ENCODE measurements at regions not wholly inside any gene's neighbourhood (a gene's known extent, or its start where the extent isn't known, plus 50 kb on each side); places are given as distances from the start of the nearest gene placed in this dataset.

GRCh38 chr1:87867626-87868025 is 538.9 kb downstream of the LMO4 start:
- no peak for ATAC-seq (ENCODE audit: low FRiP score)
- DNase-seq: no peak
- intact Hi-C loops (cut with DNase I): no loop called here
- Histone ChIP-seq H3K9me3 (ENCODE audit: control insufficient read depth, low read length) (peaks cover 2% of the 10 kb centered on the region), H3K27ac (ENCODE audit: low read depth in 1 of 2, low read length in 2 of 2) (no peak overlapping the region), H3K36me3 (ENCODE audit: control insufficient read depth in 1 of 2, insufficient read depth in 2 of 2, low read length in 1 of 2) (no peaks in the 10 kb centered on the region), H3K4me3 (ENCODE audit: low read length in 2 of 2) (no peak overlapping the region), H3K27me3 (ENCODE audit: control insufficient read depth in 1 of 2, insufficient read depth in 2 of 2, low read length in 1 of 2) (no peaks in the 10 kb centered on the region), H3K4me1 (ENCODE audit: control insufficient read depth in 1 of 2, insufficient read depth in 2 of 2, low read length in 2 of 2) (no peaks in the 10 kb centered on the region)
- 13 to 14% methylated on average over 1 of the region's 1 CpG for WGBS, 2 donors

GRCh38 chr1:87869567-87869966 is 540.9 kb downstream of the LMO4 start:
- Histone ChIP-seq H3K4me1 (ENCODE audit: control insufficient read depth in 1 of 2, insufficient read depth in 2 of 2, low read length in 2 of 2) (no peaks in the 10 kb centered on the region), H3K36me3 (ENCODE audit: control insufficient read depth in 1 of 2, insufficient read depth in 2 of 2, low read length in 1 of 2) (no peaks in the 10 kb centered on the region), H3K27ac (ENCODE audit: low read depth in 1 of 2, low read length in 2 of 2) (no peak overlapping the region), H3K4me3 (ENCODE audit: low read length in 2 of 2) (no peak overlapping the region), H3K27me3 (ENCODE audit: control insufficient read depth in 1 of 2, insufficient read depth in 2 of 2, low read length in 1 of 2) (no peaks in the 10 kb centered on the region), H3K9me3 (ENCODE audit: control insufficient read depth, low read length) (peaks cover 2% of the 10 kb centered on the region)
- intact Hi-C loops (cut with DNase I): no loop called here
- no peak for ATAC-seq (ENCODE audit: low FRiP score)
- 92 to 100% methylated on average over 1 of the region's 1 CpG for WGBS, 2 donors
- DNase-seq: no peak

GRCh38 chr1:87872189-87872588 is 543.5 kb downstream of the LMO4 start:
- no peak for DNase-seq
- Histone ChIP-seq H3K4me1 (ENCODE audit: control insufficient read depth in 1 of 2, insufficient read depth in 2 of 2, low read length in 2 of 2) (no peaks in the 10 kb centered on the region), H3K9me3 (ENCODE audit: control insufficient read depth, low read length) (no peaks in the 10 kb centered on the region), H3K27me3 (ENCODE audit: control insufficient read depth in 1 of 2, insufficient read depth in 2 of 2, low read length in 1 of 2) (no peaks in the 10 kb centered on the region), H3K4me3 (ENCODE audit: low read length in 2 of 2) (no peak overlapping the region), H3K36me3 (ENCODE audit: control insufficient read depth in 1 of 2, insufficient read depth in 2 of 2, low read length in 1 of 2) (no peaks in the 10 kb centered on the region), H3K27ac (ENCODE audit: low read depth in 1 of 2, low read length in 2 of 2) (no peak overlapping the region)
- WGBS, 2 donors: 73 to 78% methylated on average over 2 of the region's 2 CpGs
- intact Hi-C loops (cut with DNase I): no loop called here
- no peak for ATAC-seq (ENCODE audit: low FRiP score)

GRCh38 chr1:87872692-87873091 is 544.0 kb downstream of the LMO4 start:
- ATAC-seq (ENCODE audit: low FRiP score) (no peak), DNase-seq (no peak)
- WGBS, 2 donors: 90 to 93% methylated on average over 3 of the region's 3 CpGs
- intact Hi-C loops (cut with DNase I): no loop called here
- no peaks in the 10 kb centered on the region for H3K36me3 ChIP-seq (ENCODE audit: control insufficient read depth in 1 of 2, insufficient read depth in 2 of 2, low read length in 1 of 2)
- H3K27ac ChIP-seq (ENCODE audit: low read depth in 1 of 2, low read length in 2 of 2): no peak overlapping the region
- H3K27me3 ChIP-seq (ENCODE audit: control insufficient read depth in 1 of 2, insufficient read depth in 2 of 2, low read length in 1 of 2): no peaks in the 10 kb centered on the region
- H3K4me1 ChIP-seq (ENCODE audit: control insufficient read depth in 1 of 2, insufficient read depth in 2 of 2, low read length in 2 of 2): no peaks in the 10 kb centered on the region
- no peak overlapping the region for H3K4me3 ChIP-seq (ENCODE audit: low read length in 2 of 2)
- no peaks in the 10 kb centered on the region for H3K9me3 ChIP-seq (ENCODE audit: control insufficient read depth, low read length)

- Histone ChIP-seq H3K27ac (ENCODE audit: low read depth in 1 of 2, low read length in 2 of 2) (no peak overlapping the region), H3K36me3 (ENCODE audit: control insufficient read depth in 1 of 2, insufficient read depth in 2 of 2, low read length in 1 of 2) (no peaks in the 10 kb centered on the region), H3K4me1 (ENCODE audit: control insufficient read depth in 1 of 2, insufficient read depth in 2 of 2, low read length in 2 of 2) (peaks cover 0 to 2% of the 10 kb centered on the region in 2 donors), H3K4me3 (ENCODE audit: low read length in 2 of 2) (no peak overlapping the region), H3K9me3 (ENCODE audit: control insufficient read depth, low read length) (no peaks in the 10 kb centered on the region), H3K27me3 (ENCODE audit: control insufficient read depth in 1 of 2, insufficient read depth in 2 of 2, low read length in 1 of 2) (no peaks in the 10 kb centered on the region)
- DNase-seq: no peak
- ATAC-seq (ENCODE audit: low FRiP score): no peak
- intact Hi-C loops (cut with DNase I): no loop called here
Observed at GRCh38 chr1:87878873-87879272, 550.2 kb downstream of the LMO4 start.

- ATAC-seq (ENCODE audit: low FRiP score): no peak
- H3K27me3 ChIP-seq (ENCODE audit: control insufficient read depth in 1 of 2, insufficient read depth in 2 of 2, low read length in 1 of 2): no peaks in the 10 kb centered on the region
- no peak overlapping the region for H3K4me3 ChIP-seq (ENCODE audit: low read length in 2 of 2)
Observed at GRCh38 chr1:87880098-87880760, 551.5 kb downstream of the LMO4 start.

GRCh38 chr1:87880764-87881163 is 552.1 kb downstream of the LMO4 start:
- intact Hi-C loops (cut with DNase I): no loop called here
- 87 to 92% methylated on average over 3 of the region's 3 CpGs for WGBS, 2 donors
- DNase-seq: no peak

More at GRCh38 chr1:87880098-87880760, 551.5 kb downstream of the LMO4 start:
- Histone ChIP-seq H3K27ac (ENCODE audit: low read depth in 1 of 2, low read length in 2 of 2) (no peak overlapping the region), H3K9me3 (ENCODE audit: control insufficient read depth, low read length) (no peaks in the 10 kb centered on the region), H3K36me3 (ENCODE audit: control insufficient read depth in 1 of 2, insufficient read depth in 2 of 2, low read length in 1 of 2) (no peaks in the 10 kb centered on the region), H3K4me1 (ENCODE audit: control insufficient read depth in 1 of 2, insufficient read depth in 2 of 2, low read length in 2 of 2) (peaks cover 0 to 2% of the 10 kb centered on the region in 2 donors)
- no peak for DNase-seq
- 92 to 96% methylated on average over 5 of the region's 5 CpGs for WGBS, 2 donors
- intact Hi-C loops (cut with DNase I): no loop called here

GRCh38 chr1:87883906-87884305 is 555.2 kb downstream of the LMO4 start:
- intact Hi-C loops (cut with DNase I): no loop called here
- DNase-seq: no peak
- WGBS, 2 donors: 87 to 90% methylated on average over 4 of the region's 4 CpGs

More at GRCh38 chr1:87880764-87881163, 552.1 kb downstream of the LMO4 start:
- Histone ChIP-seq H3K27me3 (ENCODE audit: control insufficient read depth in 1 of 2, insufficient read depth in 2 of 2, low read length in 1 of 2) (no peaks in the 10 kb centered on the region), H3K36me3 (ENCODE audit: control insufficient read depth in 1 of 2, insufficient read depth in 2 of 2, low read length in 1 of 2) (no peaks in the 10 kb centered on the region), H3K9me3 (ENCODE audit: control insufficient read depth, low read length) (no peaks in the 10 kb centered on the region), H3K27ac (ENCODE audit: low read depth in 1 of 2, low read length in 2 of 2) (no peak overlapping the region), H3K4me1 (ENCODE audit: control insufficient read depth in 1 of 2, insufficient read depth in 2 of 2, low read length in 2 of 2) (peaks cover 0 to 2% of the 10 kb centered on the region in 2 donors), H3K4me3 (ENCODE audit: low read length in 2 of 2) (no peak overlapping the region)
- ATAC-seq (ENCODE audit: low FRiP score): no peak

GRCh38 chr1:87884581-87884980 is 555.9 kb downstream of the LMO4 start:
- Histone ChIP-seq H3K36me3 (ENCODE audit: control insufficient read depth in 1 of 2, insufficient read depth in 2 of 2, low read length in 1 of 2) (no peaks in the 10 kb centered on the region), H3K4me1 (ENCODE audit: control insufficient read depth in 1 of 2, insufficient read depth in 2 of 2, low read length in 2 of 2) (no peaks in the 10 kb centered on the region), H3K27ac (ENCODE audit: low read depth in 1 of 2, low read length in 2 of 2) (no peak overlapping the region), H3K9me3 (ENCODE audit: control insufficient read depth, low read length) (no peaks in the 10 kb centered on the region), H3K4me3 (ENCODE audit: low read length in 2 of 2) (no peak overlapping the region), H3K27me3 (ENCODE audit: control insufficient read depth in 1 of 2, insufficient read depth in 2 of 2, low read length in 1 of 2) (no peaks in the 10 kb centered on the region)
- 95 to 98% methylated on average over 7 of the region's 7 CpGs for WGBS, 2 donors
- ATAC-seq (ENCODE audit: low FRiP score) (no peak), DNase-seq (no peak)
- intact Hi-C loops (cut with DNase I): no loop called here

More at GRCh38 chr1:87883906-87884305, 555.2 kb downstream of the LMO4 start:
- H3K9me3 ChIP-seq (ENCODE audit: control insufficient read depth, low read length): no peaks in the 10 kb centered on the region
- no peak overlapping the region for H3K4me3 ChIP-seq (ENCODE audit: low read length in 2 of 2)
- ATAC-seq (ENCODE audit: low FRiP score): no peak
- H3K27ac ChIP-seq (ENCODE audit: low read depth in 1 of 2, low read length in 2 of 2): no peak overlapping the region
- peaks cover 0 to 2% of the 10 kb centered on the region in 2 donors for H3K4me1 ChIP-seq (ENCODE audit: control insufficient read depth in 1 of 2, insufficient read depth in 2 of 2, low read length in 2 of 2)
- no peaks in the 10 kb centered on the region for H3K36me3 ChIP-seq (ENCODE audit: control insufficient read depth in 1 of 2, insufficient read depth in 2 of 2, low read length in 1 of 2)
- no peaks in the 10 kb centered on the region for H3K27me3 ChIP-seq (ENCODE audit: control insufficient read depth in 1 of 2, insufficient read depth in 2 of 2, low read length in 1 of 2)

Measured in aorta (tissue), 5 donors.